ENCODE measurements at regions not wholly inside any gene's neighbourhood (a gene's known extent, or its start where the extent isn't known, plus 50 kb on each side); places are given as distances from the start of the nearest gene placed in this dataset.
"Not testable (repeated sequence)": the region's sequence is repeated elsewhere in the genome, so short reads cannot be mapped to it uniquely, and the experiment has no call there.

DNA sequence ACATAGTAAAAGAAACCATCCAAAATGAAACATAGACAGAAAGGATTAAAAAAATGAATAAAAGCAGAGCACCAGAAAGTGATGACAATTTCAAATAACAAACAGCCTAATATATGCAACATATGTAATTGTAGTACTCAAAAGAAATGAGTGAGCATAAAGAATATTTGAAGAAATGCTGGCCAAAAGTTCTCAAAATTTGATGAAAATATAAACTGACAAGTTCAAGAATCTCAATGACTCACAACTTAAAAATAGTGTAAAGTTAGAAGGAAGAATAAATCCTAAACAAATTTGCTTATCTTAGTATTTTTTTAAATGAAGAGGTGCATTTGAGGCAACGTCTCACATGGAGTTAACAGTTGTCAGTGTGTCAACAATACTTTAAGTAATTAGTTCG is 498.9 kb downstream of the SLC6A15 start:
- FAIRE-seq: no peak
- no peak for DNase-seq (ENCODE audit: insufficient read length, low spot score)

DNA sequence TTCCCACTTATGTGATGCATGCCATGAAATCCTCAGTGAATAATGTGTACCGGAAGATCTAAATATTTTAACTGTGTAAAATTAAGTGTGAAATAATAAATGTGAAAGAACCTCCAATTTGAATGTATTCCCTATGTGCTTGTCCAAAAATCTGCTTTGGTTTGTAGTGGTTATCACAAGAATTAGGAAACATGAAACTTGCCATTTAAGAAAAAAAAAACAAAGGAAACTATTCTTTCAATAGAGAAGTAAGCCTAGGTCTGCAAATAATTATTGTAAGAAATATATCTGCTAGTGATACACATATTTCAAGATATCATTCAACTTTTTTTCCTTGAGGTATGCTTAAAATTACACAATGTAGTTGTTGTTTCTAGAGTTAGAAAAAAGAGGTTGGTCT is 500.4 kb downstream of the SLC6A15 start:
- DNase-seq (ENCODE audit: insufficient read length, low spot score): no peak
- no peak for FAIRE-seq

DNA sequence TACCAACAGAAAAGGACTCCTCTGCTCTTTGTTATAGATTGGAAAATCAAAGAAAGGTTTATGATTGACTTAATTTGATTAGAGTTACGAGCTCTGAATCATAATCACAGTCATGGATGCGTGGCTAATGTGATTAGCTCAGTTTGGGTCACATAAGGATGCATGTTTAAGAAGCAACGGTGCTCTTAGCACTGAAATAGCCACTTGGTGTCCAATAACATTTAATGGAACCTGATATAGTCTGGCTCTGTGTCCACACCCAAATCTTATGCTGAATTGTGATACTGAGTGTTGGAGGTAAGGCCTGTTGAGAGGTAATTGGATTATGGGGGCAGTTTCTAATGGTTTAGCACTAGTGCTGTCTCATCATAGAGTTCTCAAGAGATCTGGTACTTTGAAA is 501.6 kb downstream of the SLC6A15 start:
- FAIRE-seq (no peak), DNase-seq (ENCODE audit: insufficient read length, low spot score) (no peak)

DNA sequence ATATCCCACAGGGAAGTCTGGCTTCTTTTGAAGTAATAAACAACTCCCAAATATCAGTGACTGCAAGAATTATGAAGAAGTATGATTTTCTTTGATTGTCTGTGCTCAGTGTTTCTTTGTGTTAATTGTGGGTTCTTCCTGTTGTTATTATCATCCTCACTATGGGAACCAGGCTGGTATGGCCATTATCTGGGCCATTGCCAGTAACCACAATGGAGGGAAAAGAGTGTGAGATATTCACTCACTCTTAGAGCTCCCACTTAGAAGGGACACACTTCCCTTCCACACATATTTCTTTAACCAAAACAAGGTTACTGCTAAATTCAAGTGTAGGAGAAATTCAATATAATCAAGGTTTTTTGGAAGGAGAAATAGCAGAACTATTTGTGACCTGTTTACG is 503.7 kb downstream of the SLC6A15 start:
- DNase-seq (ENCODE audit: insufficient read length, low spot score) (no peak), FAIRE-seq (no peak)

DNA sequence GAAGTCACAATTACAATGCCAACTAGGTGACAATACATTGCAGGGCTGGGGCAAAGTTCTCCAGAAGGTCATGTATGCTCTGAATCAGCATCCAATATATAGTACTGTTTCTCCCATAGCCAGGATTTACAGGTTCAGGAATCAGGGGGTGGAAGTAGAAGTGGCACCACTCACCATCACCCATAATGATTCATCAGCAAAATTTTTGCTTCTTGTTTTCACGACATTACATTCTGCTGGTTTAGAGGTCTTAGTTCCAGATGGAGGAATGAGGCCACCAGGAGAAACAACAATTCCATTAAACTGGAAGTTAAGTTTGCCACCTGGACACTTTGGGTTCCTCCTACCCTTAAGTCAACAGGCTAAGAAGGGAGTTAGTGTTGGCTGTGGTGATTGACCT is 505.9 kb downstream of the SLC6A15 start:
- FAIRE-seq; DNase-seq (ENCODE audit: insufficient read length, low spot score): not testable (repeated sequence)

DNA sequence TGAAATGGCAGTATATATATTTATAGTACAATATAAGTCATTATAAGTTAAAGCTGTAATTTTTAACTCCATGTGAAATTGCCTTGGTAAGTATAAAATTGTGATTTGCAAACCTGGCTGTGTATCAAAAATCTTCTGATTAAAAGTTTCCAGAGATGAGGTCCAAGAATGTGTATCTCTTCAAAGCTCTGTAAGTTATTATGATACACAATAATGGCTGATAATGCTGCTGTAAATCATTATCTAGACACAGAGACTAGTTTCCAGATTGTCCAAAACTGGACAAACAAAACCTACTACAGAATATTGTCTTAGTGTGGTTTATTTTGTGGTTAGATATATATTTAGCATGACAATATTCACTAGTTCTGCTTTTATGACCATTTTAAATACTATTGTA is 514.8 kb downstream of the SLC6A15 start:
- DNase-seq (ENCODE audit: insufficient read length, low spot score) (no peak), FAIRE-seq (no peak)

DNA sequence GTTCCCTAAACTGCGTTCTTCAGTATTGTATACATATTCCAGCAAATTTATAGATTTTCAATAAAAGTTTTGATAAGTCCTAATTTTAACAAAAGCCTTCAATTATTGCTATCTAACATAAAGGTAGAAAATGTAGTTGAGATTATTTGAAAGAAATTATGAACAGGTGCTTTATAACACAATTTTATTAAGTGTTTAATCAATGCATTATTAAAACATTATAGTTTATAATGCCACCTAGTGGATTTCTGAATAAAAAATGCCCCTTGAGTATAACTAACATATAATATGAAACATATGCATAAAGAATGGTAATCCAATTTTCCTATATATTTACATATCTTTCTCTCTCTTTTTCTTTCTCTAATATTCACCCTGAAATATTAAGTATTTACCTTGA is 515.3 kb downstream of the SLC6A15 start:
- no peak for DNase-seq (ENCODE audit: insufficient read length, low spot score)
- FAIRE-seq: no peak

DNA sequence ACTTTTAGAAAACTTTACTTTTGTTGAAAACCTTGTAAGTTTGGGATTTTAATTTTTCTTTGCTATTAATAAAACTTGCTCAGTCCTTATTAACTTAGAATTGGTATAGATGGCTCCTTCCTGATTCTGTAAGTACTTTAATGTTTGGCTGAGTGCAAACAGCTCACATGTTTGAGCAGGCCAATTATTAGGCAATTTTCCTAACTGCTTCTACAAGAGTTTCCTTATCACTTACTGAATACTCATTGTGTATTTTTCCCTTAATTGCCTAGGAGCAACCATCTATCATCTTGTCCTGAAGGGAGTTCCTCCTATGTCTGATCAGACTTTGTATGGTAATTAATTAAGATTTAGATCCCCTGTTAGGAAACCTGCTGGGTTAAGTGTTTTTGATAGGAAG is 521.4 kb downstream of the SLC6A15 start:
- not testable (repeated sequence) for FAIRE-seq; DNase-seq (ENCODE audit: insufficient read length, low spot score)

DNA sequence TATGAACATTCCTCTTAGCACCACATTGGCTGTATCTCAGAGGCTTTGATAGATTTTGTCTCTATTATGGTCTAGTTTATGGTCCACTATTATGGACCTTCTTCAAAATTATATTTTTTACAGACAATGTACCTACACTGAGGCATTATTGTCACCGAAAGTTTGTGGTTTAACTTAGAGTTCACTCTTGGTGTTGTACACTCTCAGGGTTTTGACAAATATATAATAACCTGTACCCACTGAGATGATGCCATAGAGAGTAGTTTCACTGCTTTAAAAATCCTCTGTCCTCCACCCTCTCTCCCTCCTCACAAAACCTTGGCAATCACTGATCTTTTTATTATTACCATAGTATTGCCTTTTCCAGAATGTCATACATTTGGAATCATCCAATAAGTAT is 528.2 kb downstream of the SLC6A15 start:
- FAIRE-seq (no peak), DNase-seq (ENCODE audit: insufficient read length, low spot score) (no peak)

DNA sequence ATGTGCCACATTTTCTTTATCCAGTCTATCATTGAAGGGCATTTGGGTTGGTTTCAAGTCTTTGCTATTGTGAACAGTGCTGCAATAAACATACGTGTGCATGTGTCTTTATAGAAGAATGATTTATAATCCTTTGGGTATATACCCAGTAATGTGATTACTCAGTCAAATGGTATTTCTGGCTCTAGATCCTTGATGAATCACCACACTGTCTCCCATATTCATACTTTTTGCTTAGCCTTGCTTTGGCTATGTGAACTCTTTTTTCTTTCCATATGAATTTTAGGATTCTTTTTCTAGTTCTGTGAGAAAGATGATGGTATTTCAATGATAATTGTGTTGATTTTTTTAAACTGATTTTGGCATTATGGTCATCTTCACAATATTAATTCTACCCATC is 530.1 kb downstream of the SLC6A15 start:
- FAIRE-seq; DNase-seq (ENCODE audit: insufficient read length, low spot score): not testable (repeated sequence)

DNA sequence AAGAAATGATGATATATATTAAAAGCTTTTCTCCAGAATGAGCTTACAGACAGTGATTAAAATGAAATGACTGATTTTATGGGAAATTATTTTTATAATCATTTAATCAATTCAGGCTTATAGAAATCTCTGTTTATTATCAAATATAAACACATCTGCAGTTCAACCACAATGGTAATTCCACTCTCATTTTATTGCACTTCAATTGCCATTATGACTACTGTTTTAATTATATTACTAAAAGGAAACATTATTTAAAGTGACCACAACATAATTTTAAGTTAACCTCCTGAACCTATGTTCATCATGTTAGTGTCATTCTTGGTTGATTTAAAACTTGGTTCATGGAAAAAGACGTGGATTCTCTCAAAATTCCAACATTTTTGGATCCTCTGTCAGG is 536.3 kb downstream of the SLC6A15 start:
- FAIRE-seq (no peak), DNase-seq (ENCODE audit: insufficient read length, low spot score) (no peak)

DNA sequence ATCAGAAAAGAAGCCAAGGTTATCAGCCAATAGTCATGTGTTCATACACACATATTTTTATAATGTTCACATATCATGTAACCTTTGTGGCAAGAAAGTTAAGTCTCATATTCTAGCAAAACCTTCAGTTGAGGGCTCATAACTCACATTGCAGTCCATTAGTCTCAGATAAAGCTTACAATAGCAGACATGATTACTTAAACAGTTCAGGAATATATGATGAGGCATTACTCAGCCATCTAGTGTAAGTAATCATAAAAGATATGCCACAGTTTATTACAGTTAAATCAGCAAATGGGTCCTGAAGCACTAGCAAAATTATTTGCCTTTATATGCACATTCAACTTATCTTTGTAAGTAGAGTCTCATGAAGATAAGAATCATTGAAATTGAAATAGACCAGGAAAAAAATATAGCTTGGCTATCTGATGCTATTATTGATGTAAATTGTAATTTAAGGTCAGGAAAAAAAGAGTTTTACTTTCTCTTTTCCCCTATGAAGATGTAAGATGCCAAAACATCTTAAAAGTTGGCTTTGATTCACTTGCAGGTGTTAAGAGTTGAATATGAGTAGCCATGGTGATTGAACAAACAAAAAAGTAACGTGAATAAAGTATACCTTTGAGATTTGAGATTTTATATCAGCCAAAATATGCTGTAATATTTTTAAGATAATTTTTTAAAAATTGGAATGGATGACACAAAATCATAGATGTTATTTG is 537.0 kb downstream of the SLC6A15 start:
- DNase-seq (ENCODE audit: insufficient read length, low spot score) (no peak), FAIRE-seq (no peak)

DNA sequence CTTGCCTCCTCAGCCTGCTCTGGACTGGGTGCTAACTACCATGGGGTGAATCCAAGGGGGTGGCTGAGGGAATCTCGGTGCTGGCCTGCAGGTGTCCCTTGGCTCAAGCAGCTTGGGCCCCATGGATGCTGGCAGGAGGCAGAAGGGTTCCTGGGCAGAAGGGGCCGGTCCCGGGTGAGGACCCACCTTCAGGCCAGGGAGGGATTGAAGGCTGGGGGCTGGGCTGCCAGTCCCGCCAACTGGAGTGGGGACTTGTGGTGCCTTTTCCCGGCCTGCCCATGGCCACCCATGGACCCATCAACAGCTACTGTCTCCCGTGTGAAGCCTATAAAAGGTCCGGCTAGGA is 550.1 kb downstream of the SLC6A15 start:
- no peak for DNase-seq (ENCODE audit: insufficient read length, low spot score)
- no peak for FAIRE-seq

DNA sequence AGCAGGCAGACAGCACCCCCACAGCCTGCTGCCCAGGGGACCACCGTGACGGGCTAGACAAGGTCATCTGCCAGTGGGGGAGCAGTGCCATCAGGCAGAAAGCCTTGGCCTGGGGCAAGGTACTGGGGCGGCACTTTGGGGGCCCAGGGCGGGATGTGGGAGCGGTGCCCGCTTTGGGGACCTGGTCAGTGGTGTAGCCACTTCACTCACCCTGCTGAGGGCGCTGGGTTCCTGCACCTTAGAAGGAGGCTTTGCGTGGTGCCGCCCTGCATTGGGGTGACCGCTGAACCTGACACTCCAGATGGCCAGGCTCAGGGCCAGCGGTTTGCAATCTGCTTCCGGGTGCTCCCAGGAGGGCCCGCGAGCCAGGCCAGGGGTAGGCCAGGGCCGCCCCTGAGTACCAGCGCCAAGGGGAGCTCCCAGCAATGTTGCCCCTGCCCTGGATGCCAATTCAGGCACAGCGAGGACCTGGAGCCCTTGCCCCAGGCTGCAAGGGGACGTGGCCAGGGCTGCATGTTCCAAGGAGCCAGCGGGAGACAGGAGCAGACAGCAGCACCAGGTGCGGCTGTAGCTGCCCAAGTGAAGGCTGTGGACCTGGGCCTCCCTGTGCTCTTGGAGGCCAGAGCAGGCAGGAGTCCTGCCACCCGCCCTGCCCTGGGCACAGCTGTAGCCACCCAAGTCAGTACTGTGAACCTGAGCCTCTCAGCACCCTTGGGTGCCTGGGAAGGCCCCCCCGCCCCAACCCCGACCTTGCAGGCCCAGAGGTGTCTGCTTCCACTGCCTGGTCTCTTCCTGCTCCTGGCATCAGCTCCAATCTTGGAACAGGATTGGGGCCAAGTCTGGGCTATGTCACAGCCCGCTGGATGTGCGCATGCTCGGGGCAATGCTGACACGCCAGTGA is 550.7 kb downstream of the SLC6A15 start:
- DNase-seq (ENCODE audit: insufficient read length, low spot score) (no peak), FAIRE-seq (no peak)

DNA sequence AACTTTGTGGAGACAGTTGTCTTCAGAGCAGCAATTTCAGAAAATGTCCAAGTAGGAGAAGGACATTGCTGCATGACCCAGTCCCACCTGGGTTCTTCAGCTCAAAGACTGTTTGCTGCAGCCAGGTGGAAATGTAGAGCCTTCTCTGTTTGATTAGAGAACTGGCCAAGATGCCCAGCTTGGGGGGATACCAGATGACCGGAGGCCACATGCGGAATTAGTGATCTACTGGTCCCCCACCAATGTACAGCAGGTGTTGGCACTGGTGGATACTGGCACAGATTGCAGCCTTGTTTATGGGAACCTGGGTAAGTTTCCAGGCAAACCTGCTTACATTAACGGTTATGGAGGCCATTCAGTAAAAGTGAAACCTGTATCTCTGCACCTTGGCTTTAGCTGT is 555.3 kb downstream of the SLC6A15 start:
- FAIRE-seq (no peak), DNase-seq (ENCODE audit: insufficient read length, low spot score) (no peak)

DNA sequence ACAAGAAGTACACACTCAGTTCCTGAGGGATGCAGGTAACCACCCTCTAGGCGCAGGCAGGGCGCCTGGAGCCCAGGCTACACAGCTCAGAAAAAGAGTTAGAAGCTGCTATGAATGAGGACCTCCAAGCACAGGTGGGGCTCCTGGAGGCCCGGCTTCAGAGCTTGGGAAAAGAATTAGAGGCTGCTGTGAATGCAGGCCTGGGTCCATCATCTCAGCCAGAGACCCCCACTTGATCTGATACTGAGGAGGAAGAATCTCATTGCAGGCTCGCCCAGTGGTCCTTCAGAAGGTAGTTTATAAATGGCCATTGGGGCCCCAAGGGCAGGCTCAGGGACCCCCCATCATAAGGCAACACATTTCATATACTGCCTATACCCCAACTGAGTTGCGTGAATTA is 556.4 kb downstream of the SLC6A15 start:
- DNase-seq (ENCODE audit: insufficient read length, low spot score): no peak
- no peak for FAIRE-seq

DNA sequence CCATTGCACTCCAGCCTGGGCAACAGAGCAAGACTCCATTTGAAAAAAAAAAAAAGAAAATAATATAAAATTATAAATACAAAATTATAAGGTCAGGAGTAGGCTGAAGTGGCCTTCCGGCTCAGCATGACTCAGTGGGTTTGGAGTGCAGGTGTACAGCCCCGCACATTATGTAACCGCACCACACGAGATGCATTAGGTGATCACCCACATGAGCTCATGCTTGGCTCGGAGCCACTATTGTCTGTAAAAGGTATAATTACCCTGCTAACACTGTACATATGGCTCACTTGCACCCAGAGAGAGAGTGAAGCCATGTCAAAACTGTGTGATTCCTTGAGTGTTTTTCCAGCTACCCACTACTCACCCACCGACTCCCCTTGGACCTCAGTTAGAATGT is 557.0 kb downstream of the SLC6A15 start:
- DNase-seq (ENCODE audit: insufficient read length, low spot score): no peak
- no peak for FAIRE-seq

DNA sequence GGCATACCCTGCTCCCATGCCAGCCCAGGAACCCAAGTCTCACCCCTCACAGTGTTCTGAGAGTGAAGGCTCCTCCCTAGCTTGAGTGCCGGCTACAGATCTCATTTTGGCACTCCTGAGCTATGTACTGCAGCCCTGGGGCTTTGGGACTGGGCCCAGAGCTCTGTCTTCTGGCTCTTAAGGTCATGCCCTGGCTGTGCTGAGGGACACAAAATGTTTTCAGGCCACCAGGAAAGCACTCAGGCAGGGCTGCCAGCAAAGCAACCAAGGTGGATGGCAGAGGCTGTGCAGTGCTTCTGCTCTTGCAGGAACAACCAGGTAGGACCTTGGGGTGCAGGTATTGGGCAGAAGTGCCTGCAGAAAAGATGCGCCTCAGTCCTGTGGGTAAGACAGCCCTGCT is 564.0 kb downstream of the SLC6A15 start:
- FAIRE-seq (no peak), DNase-seq (ENCODE audit: insufficient read length, low spot score) (no peak)

DNA sequence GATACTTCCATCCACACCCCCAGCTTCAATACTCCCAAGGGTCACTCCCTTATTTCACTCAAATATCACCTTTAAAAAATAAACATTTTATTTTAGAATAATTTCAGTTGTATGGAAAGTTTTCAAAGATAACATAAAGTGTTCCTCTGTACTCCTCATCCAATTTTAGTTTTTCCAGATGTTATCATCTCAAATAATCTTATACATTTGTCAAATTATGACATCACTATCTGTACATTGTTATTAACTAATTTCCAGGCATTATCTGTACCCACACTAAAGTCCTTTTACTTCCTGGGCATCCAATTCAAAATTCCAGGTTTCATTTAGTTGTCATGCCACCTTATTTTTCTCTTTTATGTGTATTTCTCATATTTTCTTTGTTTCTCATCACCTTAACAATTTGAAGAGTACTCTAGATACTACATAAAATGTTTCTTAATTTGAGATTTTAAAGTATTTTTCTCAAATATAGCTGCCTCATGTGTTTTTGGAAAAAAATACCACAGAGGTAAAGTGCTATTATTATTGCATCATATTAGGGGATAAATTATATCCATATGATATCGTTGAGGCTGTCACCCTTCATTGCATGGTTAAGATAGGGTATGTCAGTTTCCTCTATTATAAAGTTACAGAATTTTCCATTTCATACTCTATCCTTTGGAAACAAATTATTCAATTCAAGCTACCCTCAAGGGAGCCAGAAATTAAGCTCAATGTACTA is 571.0 kb downstream of the SLC6A15 start:
- DNase-seq (ENCODE audit: insufficient read length, low spot score) (no peak), FAIRE-seq (no peak)

DNA sequence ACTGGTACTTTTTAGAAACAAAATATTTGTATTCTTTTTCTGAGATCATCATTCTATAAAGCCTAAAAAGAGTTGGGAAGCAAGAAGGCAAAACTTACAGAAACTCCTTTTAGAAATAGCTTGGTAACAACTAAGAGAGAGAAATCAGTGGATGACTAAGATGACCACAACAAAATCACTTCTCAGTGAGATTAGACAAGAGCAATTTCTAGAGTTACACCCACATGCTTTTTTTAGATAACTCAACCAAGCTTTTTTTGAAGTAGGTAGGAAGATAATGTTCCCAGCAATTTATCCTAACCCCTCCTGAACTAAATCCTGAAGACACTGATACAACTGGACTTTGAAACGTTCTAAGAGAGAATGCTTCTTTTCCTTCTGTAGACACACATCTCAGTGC is 576.4 kb downstream of the SLC6A15 start:
- no peak for DNase-seq (ENCODE audit: insufficient read length, low spot score)
- no peak for FAIRE-seq

DNA sequence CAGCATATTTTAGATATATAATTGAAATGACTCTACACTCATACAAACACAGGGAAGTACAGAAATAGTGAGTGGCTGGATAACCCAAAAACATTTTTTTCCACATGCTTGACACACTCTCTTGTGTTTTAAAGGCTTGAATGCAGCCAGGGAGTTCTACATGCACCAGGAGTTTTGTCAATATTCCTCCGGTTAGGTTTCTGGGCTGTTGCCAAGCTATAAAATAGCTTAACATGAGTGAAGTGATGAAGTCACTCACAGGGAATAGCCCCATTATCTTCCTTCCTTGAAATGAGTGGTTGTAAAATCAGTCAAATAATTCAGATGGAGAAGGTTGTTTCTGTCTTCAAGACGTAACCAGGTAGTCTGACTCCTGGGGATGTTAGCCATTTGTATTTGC is 582.7 kb downstream of the SLC6A15 start:
- no peak for DNase-seq (ENCODE audit: insufficient read length, low spot score)
- no peak for FAIRE-seq

DNA sequence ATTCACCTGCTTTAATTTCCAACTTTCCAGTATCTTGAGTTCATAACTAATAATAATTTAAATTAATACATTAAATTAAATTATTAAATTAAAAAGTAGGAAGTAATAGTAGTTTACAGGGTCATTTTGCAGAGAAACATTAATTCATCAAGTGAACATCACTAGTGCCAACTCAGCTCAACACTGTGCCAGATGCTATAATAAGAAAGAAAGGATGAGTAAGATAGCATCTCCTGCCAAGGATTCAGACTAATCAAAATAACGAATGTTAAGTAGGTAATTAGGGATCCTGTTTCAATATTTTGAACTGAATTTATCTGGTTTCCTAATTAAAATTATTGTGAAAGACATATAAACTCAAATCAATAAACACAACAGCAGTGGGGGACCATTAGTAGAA is 596.7 kb downstream of the SLC6A15 start:
- DNase-seq (ENCODE audit: insufficient read length, low spot score) (no peak), FAIRE-seq (no peak)
